Kasumi-1 (cell line): ENCODE measurements at regions not wholly inside any gene's neighbourhood (a gene's known extent, or its start where the extent isn't known, plus 50 kb on each side); places are given as distances from the start of the nearest gene placed in this dataset.

ENCODE experiments used
- DNase-seq, 2 experiments: peaks; one replicate each; lab custom pipeline; 2025; lab: John Stamatoyannopoulos, UW

DNA sequence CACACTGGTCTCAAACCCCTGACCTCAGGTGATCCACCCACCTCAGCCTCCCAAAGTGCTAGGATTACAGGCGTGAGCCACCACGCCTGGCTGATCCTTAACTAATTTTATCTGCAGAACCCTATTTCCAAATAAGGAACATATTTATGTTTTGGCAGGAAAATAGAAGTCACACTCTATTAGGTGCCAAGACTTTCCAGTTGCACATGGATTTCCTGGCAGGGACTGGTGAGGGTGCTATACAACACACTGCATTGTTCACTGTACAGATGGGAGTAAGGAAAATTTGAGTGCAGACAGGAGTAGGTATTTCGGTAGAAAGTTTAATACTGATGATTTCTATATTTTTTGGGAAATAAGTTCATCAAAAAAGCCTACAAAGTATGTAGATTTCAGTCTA, 605.3 kb upstream of the B3GALT2 start:
- DNase-seq = no peak

DNA sequence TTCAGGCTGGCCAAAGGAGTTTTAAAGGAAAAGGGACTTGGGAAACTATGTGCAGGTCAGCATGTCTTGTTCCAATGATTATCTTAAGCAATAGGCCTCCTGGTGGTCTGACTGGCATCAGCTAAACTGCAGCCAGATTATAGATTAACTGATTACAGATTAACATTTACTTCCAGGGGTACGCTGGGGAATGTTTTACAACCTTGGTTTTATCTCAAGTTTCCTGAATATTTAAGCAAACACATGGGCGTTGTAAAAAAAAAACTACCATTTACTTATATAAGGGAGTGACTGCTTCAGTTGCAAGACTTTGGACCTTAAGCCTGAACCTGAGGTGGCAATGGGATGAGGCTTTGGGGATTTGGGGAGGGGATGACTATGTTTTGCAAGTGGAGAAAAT, 600.6 kb upstream of the B3GALT2 start:
- no peak for DNase-seq

DNA sequence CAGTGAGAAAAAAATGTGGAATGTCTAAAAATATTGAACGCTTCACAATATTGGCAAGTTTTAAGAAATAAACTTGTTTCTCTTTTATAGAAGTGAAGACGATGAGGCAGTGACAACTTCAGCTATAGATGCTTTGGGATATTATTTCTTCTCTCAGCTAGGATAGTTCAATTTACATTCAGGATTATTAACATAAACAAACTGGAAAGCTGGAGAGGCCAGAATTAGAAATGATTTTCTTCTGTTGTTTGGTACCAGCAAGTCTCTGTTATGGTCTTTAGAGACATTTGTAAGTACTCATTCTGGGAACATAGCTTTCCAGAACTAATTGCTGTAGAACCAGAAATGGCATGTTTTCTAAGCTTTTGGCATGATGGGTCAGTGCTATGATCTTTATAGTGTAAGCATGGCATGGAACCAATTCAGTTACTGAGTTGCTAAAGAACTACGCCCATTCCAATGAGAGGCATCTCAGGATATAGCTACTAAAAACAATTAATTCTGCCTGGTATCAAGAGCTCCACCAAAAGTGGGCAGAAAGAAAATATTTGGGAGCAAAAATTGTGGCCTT, 599.5 kb upstream of the B3GALT2 start:
- DNase-seq = no peak

DNA sequence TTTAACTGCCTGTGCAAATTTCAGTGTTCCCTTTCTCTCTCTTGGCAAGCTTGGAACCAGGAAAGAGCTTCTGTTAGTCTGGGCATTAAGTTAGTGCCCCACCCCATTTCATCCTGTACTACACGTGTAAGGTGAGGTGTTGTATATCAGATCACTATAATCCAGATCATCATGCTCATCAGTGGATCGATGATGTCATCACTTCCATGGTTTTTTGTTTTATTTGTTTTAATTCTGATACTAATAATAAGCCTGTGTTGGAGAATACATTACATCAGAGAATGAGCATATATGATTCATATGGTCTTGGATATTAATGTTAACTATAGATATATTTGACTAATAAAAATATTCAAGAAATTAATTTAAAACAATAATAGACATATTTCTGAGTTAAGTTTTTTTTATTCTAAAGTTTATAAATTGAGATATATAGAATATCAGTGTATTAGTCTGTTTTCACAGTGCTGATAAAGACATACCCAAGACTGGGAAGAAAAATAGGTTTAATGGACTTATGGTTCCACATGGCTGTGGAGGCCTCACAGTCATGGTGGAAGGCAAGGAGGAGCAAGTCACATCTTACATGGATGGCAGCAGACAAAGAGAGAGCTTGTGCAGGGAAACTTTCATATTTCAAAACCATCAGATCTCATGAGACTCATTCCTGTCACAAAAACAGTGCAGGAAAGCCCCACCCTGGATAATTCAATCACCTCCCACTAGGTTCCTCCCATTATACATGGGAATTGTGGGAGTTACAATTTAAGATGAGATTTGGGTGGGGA, 588.3 kb upstream of the B3GALT2 start:
- DNase-seq = no peak

DNA sequence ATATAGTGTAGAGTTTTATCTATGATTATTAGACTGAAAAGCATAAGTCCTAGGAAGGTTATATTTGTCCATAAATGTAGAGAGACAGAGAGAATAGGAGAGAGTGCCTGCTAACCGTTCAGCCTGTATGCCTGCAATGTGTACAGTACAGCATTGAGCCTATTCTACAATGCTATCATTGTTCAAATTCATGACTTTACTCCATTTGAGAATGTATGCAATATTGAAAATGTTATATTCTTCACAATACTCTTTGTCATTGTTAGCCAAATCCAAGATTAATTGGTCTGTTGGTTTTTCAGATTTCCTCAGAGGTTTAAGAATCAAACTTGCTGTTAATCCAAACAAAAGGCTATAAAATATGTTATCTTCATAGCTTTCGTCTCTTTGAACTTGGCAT, 585.2 kb upstream of the B3GALT2 start:
- no peak for DNase-seq

DNA sequence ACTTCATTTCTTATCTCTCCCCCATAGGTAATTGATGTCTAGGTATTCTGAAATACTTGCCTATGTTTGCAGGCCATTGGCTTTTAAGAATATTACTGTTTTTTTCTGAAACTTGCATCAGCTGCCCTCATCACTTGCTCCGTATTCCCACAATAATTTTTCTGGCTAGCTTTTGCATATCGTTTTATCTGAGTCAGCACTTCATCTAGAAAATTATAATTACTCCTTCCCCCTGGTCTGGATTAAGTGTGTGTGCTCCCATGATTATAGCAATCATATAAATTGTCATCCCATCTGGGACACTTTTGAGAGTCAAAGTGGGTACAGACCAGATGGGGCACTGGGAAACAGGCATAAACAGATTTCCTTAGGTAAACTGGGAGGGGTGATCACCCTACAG, 583.2 kb upstream of the B3GALT2 start:
- DNase-seq = no peak

DNA sequence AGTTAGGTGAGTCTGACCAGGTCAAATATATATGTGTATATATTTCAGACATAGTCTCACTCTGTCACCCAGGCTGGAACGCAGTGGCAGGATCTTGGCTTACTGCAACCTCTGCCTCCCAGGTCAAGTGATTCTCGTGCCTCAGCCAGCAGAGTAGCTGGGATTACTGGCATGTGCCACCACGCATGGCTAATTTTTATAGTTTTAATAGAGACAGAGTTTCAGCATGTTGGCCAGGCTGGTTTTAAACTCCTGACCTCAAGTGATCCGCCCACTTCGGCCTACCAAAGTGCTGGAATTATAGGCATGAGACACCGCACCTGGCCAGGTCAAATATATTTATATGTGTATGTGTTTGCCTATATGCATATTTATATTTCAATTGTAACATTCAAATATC, 581.5 kb upstream of the B3GALT2 start:
- DNase-seq = no peak

DNA sequence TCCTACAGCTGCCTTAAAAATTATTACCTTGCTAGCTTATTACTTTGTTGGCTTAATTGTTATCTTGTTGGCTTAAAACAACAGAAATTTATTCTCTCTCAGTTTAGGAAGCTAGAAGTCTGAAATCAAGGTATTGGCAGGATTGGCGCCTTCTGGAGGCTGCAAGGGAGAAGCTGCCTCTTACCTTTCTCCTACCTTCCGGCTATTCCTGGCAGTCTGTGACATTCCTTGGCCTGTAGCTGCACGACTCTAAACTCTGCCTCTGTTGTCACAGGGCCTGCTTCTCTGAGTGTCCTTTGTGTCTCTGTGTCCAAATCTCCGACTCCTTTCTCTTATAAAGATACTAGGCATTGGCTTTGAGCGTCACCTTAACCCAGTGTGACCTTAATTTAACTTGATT, 579.9 kb upstream of the B3GALT2 start:
- no peak for DNase-seq

DNA sequence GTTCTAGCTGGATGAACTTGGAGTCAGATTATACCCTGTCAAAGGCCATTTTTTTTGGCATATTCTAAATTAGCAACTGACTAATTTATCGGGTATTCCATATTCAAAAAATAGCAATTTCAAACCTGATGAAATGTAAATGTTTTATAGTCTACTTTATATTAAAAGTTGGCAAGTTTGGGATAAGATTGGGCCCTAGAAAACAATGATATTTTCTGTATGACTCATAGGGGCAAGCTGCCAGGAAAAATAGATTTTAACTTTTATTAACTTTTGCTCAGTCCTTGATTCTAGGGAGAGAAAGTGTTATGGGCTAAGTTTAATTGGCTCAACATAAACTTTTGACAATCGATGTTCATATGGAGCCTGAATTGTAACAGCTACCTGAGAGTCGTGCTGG, 576.9 kb upstream of the B3GALT2 start:
- no peak for DNase-seq

DNA sequence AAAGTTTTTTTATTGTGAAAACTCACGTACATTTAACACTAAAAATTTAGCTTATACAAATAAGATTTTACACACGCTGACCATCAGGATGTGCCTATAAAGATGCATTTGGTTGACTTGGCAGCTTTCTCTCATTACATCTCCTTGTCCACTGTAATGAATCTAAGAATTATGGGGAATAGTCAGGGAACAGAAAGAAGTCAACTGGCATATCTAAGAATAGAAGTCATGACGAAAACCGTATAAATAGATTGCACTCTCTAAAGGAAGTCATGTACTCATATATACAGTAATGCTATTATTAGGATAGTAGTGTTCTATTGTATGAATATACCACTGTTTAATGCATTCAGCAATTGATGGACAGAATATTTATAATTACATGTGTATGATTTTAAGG, 575.8 kb upstream of the B3GALT2 start:
- DNase-seq = no peak

DNA sequence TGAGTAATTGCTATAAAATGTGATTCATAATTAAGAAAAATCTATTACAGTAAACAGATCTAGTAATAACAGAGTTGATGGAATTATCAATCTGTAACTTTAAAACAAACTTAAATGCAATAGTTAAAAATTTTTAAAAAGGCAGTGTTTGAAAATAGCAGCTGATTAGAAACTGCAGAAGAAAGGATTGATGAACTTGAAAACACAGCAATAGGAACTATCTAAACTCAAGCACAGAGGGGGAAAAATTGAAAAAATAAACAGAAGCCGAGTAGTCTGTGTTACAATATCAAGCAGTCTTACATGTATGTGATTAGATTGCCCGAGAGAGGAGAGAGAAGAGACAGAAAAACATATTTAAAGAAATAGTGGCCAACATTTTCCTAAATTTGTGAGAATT, 569.0 kb upstream of the B3GALT2 start:
- no peak for DNase-seq

DNA sequence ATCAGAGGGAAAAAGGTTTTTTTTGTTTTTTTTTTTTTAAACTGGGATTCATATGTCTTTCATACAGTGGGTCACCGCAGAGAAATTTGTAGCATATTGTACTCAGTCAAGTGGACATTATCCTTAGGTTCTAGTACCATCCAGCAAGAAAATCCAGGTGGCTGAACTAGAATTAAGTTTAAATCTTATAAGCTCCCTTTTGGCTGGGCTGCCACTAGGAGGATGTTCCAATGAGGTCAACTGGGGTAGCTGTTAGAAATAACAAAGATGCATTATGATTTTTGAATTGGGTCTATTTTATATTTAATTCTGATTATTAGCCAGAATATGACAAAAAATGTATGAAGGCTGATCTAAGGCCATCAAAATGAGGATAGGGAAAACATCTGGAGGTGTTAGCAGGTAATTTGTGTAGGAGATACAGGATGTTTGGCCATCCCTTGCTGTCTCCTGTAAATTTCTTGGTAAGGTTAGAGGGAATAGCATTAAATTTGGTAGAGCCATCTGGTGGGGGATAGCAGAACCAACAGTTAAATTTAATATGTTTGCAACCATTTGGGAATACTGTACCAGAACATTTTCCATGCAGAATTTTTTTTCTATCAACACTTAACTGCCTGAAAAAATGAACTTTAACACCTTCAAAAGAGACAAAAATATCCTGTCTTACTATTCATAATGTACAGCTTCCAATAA, 568.5 kb upstream of the B3GALT2 start:
- peak; percentile 15 to 26 for DNase-seq

DNA sequence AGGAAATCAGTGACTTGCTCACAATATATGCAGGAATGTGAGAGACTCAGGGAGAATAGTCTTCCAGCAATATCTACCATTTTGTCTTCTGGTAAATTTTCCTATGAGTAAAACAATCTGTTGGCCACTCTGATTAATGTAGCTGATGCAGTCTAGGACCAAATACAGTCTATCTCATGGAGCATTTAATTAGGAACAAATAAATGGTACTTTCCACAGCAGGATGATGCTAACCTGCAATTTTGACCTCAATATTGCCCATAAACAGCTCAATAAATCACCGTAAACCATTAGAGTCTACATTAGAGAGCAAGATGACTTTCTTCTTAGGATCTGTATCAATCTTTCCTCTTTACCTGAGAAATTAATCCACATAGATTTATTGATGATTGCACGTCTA, 567.7 kb upstream of the B3GALT2 start:
- DNase-seq = no peak

DNA sequence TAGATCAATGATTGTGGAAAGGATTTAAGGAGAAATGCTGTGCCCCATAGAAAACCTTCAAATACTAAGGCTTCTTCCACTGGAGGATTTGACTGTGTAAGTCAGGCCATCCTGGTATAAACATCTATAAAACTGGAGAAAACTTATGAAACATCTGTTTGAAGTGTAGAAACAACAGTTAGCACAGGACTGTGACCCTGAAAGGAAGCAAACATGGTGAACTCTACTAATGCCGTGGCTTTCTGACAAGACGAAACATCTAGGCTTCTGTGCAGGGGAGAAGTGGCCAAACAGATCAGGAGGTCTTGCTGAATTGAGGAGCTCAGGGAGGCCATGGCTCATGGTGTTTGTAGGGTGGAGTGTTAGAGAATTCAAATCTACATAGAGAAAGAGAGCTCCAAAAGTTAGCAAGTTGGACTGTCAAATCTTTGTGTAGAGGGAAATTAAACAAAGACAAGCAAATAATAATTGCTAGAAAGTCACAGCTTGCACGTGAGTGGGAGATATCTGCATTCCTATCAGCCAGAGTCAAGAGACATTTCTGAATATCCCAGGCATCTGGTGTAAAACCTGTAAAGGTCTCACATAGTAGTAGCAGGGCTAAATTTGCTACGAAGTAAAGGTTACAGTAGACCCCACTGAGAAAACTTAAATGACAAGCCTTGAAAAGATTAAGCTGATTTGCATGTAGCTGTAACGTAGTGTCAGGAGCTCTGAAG, 566.8 kb upstream of the B3GALT2 start:
- no peak for DNase-seq

DNA sequence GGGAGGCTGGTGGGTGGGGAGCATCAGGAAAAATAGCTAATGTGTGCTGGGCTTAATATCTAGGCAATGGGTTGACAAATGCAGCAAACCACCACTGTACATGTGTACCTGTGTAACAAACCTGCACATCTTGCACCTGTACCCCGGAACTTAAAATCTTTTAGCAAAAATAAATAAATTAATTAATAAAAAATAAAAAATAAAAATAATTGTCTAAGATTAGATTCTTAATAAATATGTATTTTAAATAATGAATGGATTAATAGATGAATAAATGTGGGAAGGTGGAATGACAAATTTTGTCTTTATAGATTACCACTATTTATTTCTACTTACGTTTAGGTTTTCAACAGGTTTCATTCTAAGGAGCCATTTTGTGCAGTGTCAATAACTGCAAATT, 563.5 kb upstream of the B3GALT2 start:
- no peak for DNase-seq

DNA sequence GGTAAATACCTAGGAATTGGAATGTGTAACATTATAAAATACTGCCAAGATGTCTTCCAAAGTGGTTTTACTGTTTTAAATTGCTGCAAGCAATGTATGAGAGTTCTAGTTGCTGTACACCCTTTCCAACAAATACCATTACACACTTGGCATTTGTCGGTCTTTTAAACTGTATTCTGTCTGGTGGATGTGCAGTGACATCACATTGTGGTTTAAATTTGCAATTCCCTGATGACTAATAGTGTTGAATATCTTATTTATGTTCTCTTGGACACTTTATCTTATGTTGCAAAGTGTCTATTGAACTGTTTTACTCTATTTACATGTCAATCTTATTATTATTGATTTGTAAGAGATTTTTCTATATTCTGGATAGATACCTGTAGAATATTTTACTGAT, 561.2 kb upstream of the B3GALT2 start:
- DNase-seq = no peak

DNA sequence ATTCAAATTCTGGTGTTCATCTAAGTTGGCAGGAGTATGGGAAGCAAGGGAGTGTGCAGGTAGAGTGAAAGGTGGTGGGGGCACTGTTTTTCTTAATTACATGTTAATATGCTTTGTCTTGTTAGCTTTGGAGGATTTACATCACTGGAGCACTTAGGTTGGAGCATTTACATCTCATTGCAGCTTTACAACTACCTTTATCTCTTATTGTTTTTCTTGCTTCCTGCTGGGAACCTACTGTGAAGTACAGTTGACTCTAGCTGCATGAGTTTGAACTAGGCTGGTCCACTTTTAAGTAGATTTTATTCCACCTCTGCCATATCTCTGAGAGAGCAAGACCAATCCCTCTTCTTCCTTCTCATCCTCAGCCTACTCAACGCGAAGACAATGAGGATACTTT, 554.8 kb upstream of the B3GALT2 start:
- no peak for DNase-seq

DNA sequence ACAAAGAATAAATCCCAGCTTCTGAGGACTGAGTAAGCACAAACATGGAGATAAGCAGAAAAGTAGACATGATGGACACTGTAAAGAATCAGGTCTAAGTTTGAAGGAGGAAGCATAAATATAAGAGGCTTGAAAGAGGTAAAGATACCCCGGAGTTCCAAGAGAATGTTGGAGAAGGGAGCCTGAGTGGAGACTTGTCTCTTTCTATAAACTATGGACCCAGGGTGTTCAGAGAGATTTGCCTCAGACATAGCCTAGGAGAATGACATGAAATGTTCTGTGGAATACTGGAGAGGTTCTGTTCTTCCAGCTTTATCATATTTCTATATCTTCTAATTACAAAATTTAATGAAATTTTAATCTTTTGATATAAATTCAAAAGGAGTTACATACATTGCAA, 554.3 kb upstream of the B3GALT2 start:
- no peak for DNase-seq

DNA sequence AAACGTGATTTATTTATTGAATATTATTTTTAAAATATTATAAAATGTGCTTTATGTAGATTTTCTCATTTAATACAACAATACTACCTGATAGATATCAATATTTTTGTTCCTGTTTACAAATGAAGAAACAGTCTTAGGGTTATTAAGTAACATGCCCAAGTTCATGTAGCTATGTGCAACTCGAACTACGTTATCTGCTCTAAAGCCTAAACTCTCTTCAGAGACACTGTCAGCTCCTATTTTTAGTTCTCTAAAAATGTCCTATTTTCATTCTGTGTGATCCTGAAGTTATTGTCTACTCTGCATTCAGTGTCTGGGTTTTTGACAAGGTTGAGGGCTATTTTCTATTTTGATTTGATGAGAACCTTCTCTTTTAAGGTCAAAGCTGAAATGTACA, 550.1 kb upstream of the B3GALT2 start:
- no peak for DNase-seq

DNA sequence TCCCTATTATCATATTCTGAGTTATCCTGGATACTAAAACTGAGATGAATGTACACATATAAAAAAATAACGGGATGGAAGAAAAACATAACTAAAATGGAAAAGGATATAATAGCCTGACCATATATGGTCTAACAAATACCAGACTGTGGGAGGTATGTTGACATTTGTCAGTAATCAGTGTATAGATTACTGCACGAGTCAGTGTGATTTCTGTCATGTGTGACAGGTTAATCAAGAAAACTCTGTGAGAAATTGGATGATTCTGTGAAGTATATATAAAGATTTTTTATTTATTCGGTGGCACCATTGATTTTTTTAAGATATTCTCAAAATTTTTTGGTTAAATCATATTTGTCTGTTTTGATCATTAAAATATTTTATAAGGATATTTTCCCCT, 547.3 kb upstream of the B3GALT2 start:
- no peak for DNase-seq

DNA sequence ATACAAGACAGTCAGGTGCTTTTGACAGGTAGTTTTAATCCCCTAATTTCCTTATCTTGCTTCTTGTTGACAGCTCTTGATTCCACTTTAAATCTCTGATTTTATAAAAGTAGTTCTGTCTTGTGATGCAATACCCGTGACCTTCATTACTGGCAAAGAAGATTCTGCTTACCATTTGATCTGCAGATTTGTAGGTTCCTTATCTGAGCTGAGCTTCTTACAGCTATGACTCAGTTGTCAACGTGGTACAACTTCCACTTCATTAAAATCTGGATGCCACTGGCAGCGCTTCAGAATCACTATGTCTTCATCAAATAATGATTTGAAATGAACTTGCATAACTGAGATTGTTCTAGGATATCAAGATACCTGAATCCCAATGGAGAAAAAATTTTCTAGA, 543.6 kb upstream of the B3GALT2 start:
- DNase-seq = no peak

DNA sequence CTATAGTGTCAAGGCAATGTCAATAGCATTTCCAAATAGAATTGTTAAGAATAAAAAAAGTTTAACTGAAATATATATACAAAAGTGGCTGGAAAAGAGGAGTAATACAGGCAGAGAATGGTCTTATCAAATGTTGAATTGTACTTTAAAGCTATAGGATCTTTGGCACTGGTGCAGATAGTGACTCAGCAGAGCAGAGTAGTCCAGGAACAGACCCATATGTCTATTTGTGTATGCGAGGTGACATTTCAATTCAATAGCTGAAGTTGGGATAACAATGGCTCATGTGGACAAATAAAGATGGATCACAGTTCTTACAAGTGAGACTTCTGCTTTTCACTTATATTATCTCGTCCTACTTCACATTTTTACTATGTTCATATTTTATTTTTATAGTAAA, 543.0 kb upstream of the B3GALT2 start:
- no peak for DNase-seq

DNA sequence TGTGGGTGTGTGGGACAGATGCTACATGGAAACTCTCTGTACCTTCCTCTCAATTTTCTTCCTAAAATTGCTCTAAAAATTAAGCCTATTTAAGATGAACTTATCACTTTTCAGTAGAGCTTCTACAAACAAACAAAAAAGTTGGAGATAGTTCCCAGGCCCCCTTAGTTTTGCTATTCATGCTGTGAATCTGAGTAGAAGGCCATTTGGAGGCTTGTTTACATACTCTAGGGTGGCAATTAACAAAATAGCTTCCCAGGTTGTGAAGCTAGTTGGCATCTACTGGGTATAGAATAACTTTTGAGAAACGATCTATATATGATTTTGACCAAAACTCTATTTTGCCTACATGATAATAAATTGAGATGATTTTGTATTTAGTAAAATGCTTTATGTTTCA, 541.4 kb upstream of the B3GALT2 start:
- DNase-seq = no peak
